Mesodermal cell (in vitro differentiated cells): ENCODE measurements at regions not wholly inside any gene's neighbourhood (a gene's known extent, or its start where the extent isn't known, plus 50 kb on each side); places are given as distances from the start of the nearest gene placed in this dataset.

Source experiments
- H3K27ac ChIP-seq: 2 replicates; pipeline ENCODE4 v1.7.0; 2013; ENCODE audit warnings: mild to moderate bottlenecking, low read depth, low read length, moderate library complexity; ENCODE audit not compliant: severe bottlenecking
- H3K36me3 ChIP-seq: 2 replicates; pipeline ENCODE4 v1.7.1; 2013; ENCODE audit warnings: mild to moderate bottlenecking, low read length, moderate library complexity; ENCODE audit not compliant: control insufficient read depth, insufficient read depth
- H3K4me1 ChIP-seq: one replicate; pipeline ENCODE4 v1.7.1; 2013; ENCODE audit warnings: mild to moderate bottlenecking, low read length; ENCODE audit not compliant: insufficient read depth, control insufficient read depth, poor library complexity, severe bottlenecking
- H3K4me3 ChIP-seq: 2 replicates; pipeline ENCODE4 v1.7.0; 2013; ENCODE audit warnings: low read length, control low read depth, mild to moderate bottlenecking; ENCODE audit not compliant: insufficient read depth, poor library complexity, severe bottlenecking; ENCODE audit errors: extremely low read depth
- H3K9me3 ChIP-seq: 2 replicates; pipeline ENCODE4 v1.7.1; 2013; ENCODE audit warnings: mild to moderate bottlenecking, low read length, moderate library complexity; ENCODE audit not compliant: control insufficient read depth
- WGBS, 2 experiments: methylation state at CpG; one replicate each; pipeline ENCODE4 v1.1.5; 2013; ENCODE audit warnings: missing lambda C conversion rate in 2 of 2; ENCODE audit not compliant: insufficient coverage in 2 of 2; 5-methylcytosine and 5-hydroxymethylcytosine counted together

DNA sequence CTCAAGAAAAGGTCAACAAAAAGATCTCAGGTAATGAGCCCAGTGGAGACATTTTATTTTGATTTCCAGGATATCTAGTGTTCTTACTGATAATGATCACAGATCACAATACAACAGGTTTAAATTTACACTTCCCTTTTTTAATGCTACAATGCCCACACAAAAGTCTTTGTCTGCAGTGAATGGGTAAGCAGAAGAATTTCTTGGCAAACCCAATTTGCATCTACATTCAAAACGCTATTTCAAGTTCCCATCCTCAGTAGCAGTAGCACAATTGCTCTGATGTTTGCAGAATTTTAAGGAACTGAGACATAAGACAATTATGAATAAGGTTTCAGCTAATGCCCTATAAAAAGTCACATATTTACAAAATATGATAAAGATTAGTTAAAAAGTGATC, 929.4 kb upstream of the PIK3C3 start:
- H3K36me3 ChIP-seq = no peaks in the 10 kb centered on the region
- H3K9me3 ChIP-seq = no peaks in the 10 kb centered on the region
- WGBS, 2 experiments = no CpG with 5 or more reads among the region's 1 CpG
- no peaks in the 10 kb centered on the region for H3K4me1 ChIP-seq
- H3K4me3 ChIP-seq = no peak overlapping the region
- no peak overlapping the region for H3K27ac ChIP-seq

GRCh38 chr18:41024792-41025191, 930.2 kb upstream of the PIK3C3 start:
- no peaks in the 10 kb centered on the region for H3K36me3 ChIP-seq
- H3K4me3 ChIP-seq = no peak overlapping the region

GRCh38 chr18:41022484-41022883, 932.5 kb upstream of the PIK3C3 start:
- no peaks in the 10 kb centered on the region for H3K9me3 ChIP-seq
- WGBS, 2 experiments = no CpG with 5 or more reads among the region's 4 CpGs
- H3K4me1 ChIP-seq = no peaks in the 10 kb centered on the region
- no peak overlapping the region for H3K27ac ChIP-seq
- H3K36me3 ChIP-seq = no peaks in the 10 kb centered on the region
- no peak overlapping the region for H3K4me3 ChIP-seq

More at GRCh38 chr18:41024792-41025191, 930.2 kb upstream of the PIK3C3 start:
- WGBS, 2 experiments = no CpG with 5 or more reads among the region's 2 CpGs
- Histone ChIP-seq H3K9me3 (no peaks in the 10 kb centered on the region), H3K4me1 (no peaks in the 10 kb centered on the region), H3K27ac (no peak overlapping the region)

GRCh38 chr18:41021089-41021488, 933.9 kb upstream of the PIK3C3 start:
- H3K27ac ChIP-seq = no peak overlapping the region
- no peaks in the 10 kb centered on the region for H3K9me3 ChIP-seq
- no peaks in the 10 kb centered on the region for H3K36me3 ChIP-seq
- no peaks in the 10 kb centered on the region for H3K4me1 ChIP-seq
- H3K4me3 ChIP-seq = no peak overlapping the region
- WGBS, 2 experiments = no CpG with 5 or more reads among the region's 3 CpGs

- no peaks in the 10 kb centered on the region for H3K4me1 ChIP-seq
- no peaks in the 10 kb centered on the region for H3K36me3 ChIP-seq
- no peak overlapping the region for H3K4me3 ChIP-seq
- H3K9me3 ChIP-seq = no peaks in the 10 kb centered on the region
- no peak overlapping the region for H3K27ac ChIP-seq
- WGBS, 2 experiments = no CpG with 5 or more reads among the region's 1 CpG
These were observed 942.8 kb upstream of the PIK3C3 start for GRCh38 chr18:41012194-41012593.

- no peaks in the 10 kb centered on the region for H3K36me3 ChIP-seq
- no peak overlapping the region for H3K27ac ChIP-seq
- 86 to 90% methylated on average over 2 to 3 of the region's 6 CpGs for WGBS, 2 experiments
- H3K4me3 ChIP-seq = no peak overlapping the region
- H3K9me3 ChIP-seq = no peaks in the 10 kb centered on the region
- H3K4me1 ChIP-seq = no peaks in the 10 kb centered on the region
These were observed 945.1 kb upstream of the PIK3C3 start for GRCh38 chr18:41009926-41010325.

- Histone ChIP-seq H3K9me3 (no peaks in the 10 kb centered on the region), H3K36me3 (no peaks in the 10 kb centered on the region), H3K27ac (no peak overlapping the region), H3K4me1 (no peaks in the 10 kb centered on the region), H3K4me3 (no peak overlapping the region)
- WGBS, 2 experiments = 60% methylated on average over 2 of the region's 3 CpGs; no CpG with 5 or more reads in 1 of the 2 experiments
These were observed 950.7 kb upstream of the PIK3C3 start for GRCh38 chr18:41004324-41004723.

GRCh38 chr18:40995529-40995928, 959.5 kb upstream of the PIK3C3 start:
- no peaks in the 10 kb centered on the region for H3K9me3 ChIP-seq
- WGBS, 2 experiments = no CpG with 5 or more reads among the region's 1 CpG
- H3K4me3 ChIP-seq = no peak overlapping the region
- H3K27ac ChIP-seq = no peak overlapping the region
- no peaks in the 10 kb centered on the region for H3K36me3 ChIP-seq
- H3K4me1 ChIP-seq = no peaks in the 10 kb centered on the region

- no peak overlapping the region for H3K4me3 ChIP-seq
- H3K9me3 ChIP-seq = no peaks in the 10 kb centered on the region
- H3K27ac ChIP-seq = no peak overlapping the region
- H3K36me3 ChIP-seq = no peaks in the 10 kb centered on the region
- H3K4me1 ChIP-seq = no peaks in the 10 kb centered on the region
These were observed 961.7 kb upstream of the PIK3C3 start for GRCh38 chr18:40993363-40993762.

DNA sequence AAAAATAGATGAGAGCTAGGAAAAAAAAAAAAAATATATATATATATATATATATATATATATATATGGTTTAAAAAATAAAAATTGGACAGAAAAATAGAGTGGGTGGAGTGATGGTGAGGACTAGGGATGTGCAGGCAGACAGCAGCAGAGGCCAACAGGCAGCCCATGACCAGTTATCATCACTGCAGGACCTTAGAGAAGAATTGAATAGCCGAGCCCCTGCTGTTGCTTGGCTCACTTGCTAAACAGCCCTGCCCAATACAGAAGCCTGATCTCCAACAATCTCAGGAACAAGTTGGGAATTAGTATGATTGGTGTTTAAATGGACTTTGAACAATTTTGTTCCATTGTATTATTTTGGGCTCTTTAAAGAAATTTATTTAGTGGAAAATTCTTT, 967.5 kb upstream of the PIK3C3 start:
- Histone ChIP-seq H3K9me3 (no peaks in the 10 kb centered on the region), H3K36me3 (no peaks in the 10 kb centered on the region), H3K4me3 (no peak overlapping the region), H3K4me1 (no peaks in the 10 kb centered on the region), H3K27ac (no peak overlapping the region)
- 80% methylated on average over 1 of the region's 1 CpG; no CpG with 5 or more reads in 1 of the 2 experiments for WGBS, 2 experiments

DNA sequence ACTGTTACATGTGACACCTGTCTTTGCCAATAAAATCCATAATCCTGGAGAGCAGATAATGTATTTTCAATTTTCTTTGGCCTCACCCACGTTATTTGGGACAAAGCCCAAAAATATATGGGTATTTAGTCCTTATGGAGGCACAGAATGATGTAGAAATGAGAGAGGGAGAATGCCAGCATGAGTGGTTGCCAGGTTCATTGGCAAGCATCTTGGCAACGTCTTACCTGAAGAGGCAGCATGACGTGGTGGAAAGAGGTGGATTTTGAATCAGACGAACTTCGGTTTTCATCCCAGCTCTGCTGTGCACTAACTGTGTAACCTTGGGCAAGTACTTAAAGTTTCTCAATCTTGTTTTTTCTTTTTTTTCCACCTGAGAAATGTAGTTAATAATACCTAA, 969.6 kb upstream of the PIK3C3 start:
- 84 to 91% methylated on average over 4 to 5 of the region's 5 CpGs for WGBS, 2 experiments
- Histone ChIP-seq H3K4me1 (no peaks in the 10 kb centered on the region), H3K27ac (no peak overlapping the region), H3K4me3 (no peak overlapping the region), H3K36me3 (no peaks in the 10 kb centered on the region), H3K9me3 (no peaks in the 10 kb centered on the region)

- WGBS, 2 experiments = no CpG with 5 or more reads among the region's 1 CpG
These were observed 970.2 kb upstream of the PIK3C3 start for GRCh38 chr18:40984856-40985255.

More at GRCh38 chr18:40984856-40985255, 970.2 kb upstream of the PIK3C3 start:
- Histone ChIP-seq H3K4me3 (no peak overlapping the region), H3K27ac (no peak overlapping the region), H3K36me3 (no peaks in the 10 kb centered on the region), H3K4me1 (no peaks in the 10 kb centered on the region), H3K9me3 (no peaks in the 10 kb centered on the region)
